ENCODE measurements at regions not wholly inside any gene's neighbourhood (a gene's known extent, or its start where the extent isn't known, plus 50 kb on each side); places are given as distances from the start of the nearest gene placed in this dataset.

DNA sequence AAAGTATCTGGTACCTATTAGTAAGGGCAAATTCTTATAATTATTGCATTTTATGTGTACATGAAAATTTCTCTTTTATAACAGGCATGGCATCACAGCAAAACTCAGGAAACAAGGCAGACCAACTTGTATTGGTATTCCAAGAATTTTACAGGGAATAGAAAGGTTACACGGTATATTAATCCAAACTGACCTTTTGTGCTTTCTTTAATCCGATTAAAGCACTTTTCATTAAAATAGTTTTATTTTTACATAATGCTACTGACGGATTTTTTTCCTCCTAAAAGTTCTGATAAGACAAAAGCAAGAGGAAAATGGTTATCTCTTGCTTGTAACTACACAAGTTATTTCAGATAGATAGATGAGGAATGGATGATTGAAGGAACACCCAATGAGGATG, 137.0 kb upstream of the SLCO3A1 start:
- H3K79me2 ChIP-seq (ENCODE audit: insufficient read depth) = no peaks in the 10 kb centered on the region
- H3K4me2 ChIP-seq (ENCODE audit: unreplicated experiment) = no peak overlapping the region
- 9 to 13% methylated on average over 3 of the region's 3 CpGs for WGBS, 2 experiments (ENCODE audit: low coverage in 1 of 2, low lambda C conversion rate in 2 of 2, missing lambda C conversion rate in 2 of 2)
- H3K36me3 ChIP-seq (ENCODE audit: low read depth) = no peaks in the 10 kb centered on the region
- H3F3A ChIP-seq (ENCODE audit: insufficient read depth) = no peaks in the 10 kb centered on the region
- H3K4me1 ChIP-seq (ENCODE audit: insufficient read depth) = no peaks in the 10 kb centered on the region
- no peak overlapping the region for H3K27ac ChIP-seq
- H3K9me2 ChIP-seq (ENCODE audit: insufficient read depth) = no peaks in the 10 kb centered on the region
- no peak for TF ChIP-seq EZH2 (IDR thresholded peaks at IDR 0.05; ENCODE audit: insufficient read depth, poor library complexity, severe bottlenecking)
- no peak for TF ChIP-seq EZH2phosphoT487 (IDR thresholded peaks at IDR 0.05; ENCODE audit: insufficient read depth, low read depth)
- DNase-seq = no peak
- no peaks in the 10 kb centered on the region for H3K27me3 ChIP-seq (replicated peaks; ENCODE audit: insufficient read depth)
- no peak overlapping the region for H3K4me3 ChIP-seq
- no peak overlapping the region for H3K9ac ChIP-seq
- no peak overlapping the region for H2AFZ ChIP-seq
- in situ Hi-C loops (cut with MboI) = loop anchor here (25.0 kb wide), 1 partner anchor 371 kb away; no protein-coding TSS in a partner anchor
- no peaks in the 10 kb centered on the region for H3K9me3 ChIP-seq (ENCODE audit: low read depth)
- no peaks in the 10 kb centered on the region for H4K20me1 ChIP-seq (ENCODE audit: insufficient read depth)

- Histone ChIP-seq H3K36me3 (ENCODE audit: low read depth) (no peaks in the 10 kb centered on the region), H3F3A (ENCODE audit: insufficient read depth) (no peaks in the 10 kb centered on the region), H3K4me3 (no peak overlapping the region), H3K79me2 (ENCODE audit: insufficient read depth) (no peaks in the 10 kb centered on the region), H3K27me3 (replicated peaks; ENCODE audit: insufficient read depth) (no peaks in the 10 kb centered on the region), H3K9me2 (ENCODE audit: insufficient read depth) (no peaks in the 10 kb centered on the region), H3K9ac (no peak overlapping the region), H2AFZ (no peak overlapping the region), H3K4me2 (ENCODE audit: unreplicated experiment) (no peak overlapping the region), H3K4me1 (ENCODE audit: insufficient read depth) (no peaks in the 10 kb centered on the region), H3K9me3 (ENCODE audit: low read depth) (no peaks in the 10 kb centered on the region), H4K20me1 (ENCODE audit: insufficient read depth) (no peaks in the 10 kb centered on the region), H3K27ac (no peak overlapping the region)
- DNase-seq = no peak
- in situ Hi-C loops (cut with MboI) = loop anchor here (25.0 kb wide), 1 partner anchor 369 kb away; no protein-coding TSS in a partner anchor
- TF ChIP-seq EZH2phosphoT487 (IDR thresholded peaks at IDR 0.05; ENCODE audit: insufficient read depth, low read depth) = no peak
- TF ChIP-seq EZH2 (IDR thresholded peaks at IDR 0.05; ENCODE audit: insufficient read depth, poor library complexity, severe bottlenecking) = no peak
- WGBS, 2 experiments (ENCODE audit: low coverage in 1 of 2, low lambda C conversion rate in 2 of 2, missing lambda C conversion rate in 2 of 2) = 58 to 61% methylated on average over 3 of the region's 3 CpGs
These were observed 135.7 kb upstream of the SLCO3A1 start for GRCh38 chr15:91717811-91718210.

GRCh38 chr15:91723959-91724358, 129.5 kb upstream of the SLCO3A1 start:
- H3K4me2 ChIP-seq (ENCODE audit: unreplicated experiment) = no peak overlapping the region
- no peak for TF ChIP-seq EZH2phosphoT487 (IDR thresholded peaks at IDR 0.05; ENCODE audit: insufficient read depth, low read depth)
- TF ChIP-seq EZH2 (IDR thresholded peaks at IDR 0.05; ENCODE audit: insufficient read depth, poor library complexity, severe bottlenecking) = no peak
- H3K27ac ChIP-seq = no peak overlapping the region
- H3K4me3 ChIP-seq = no peak overlapping the region
- no peaks in the 10 kb centered on the region for H3K36me3 ChIP-seq (ENCODE audit: low read depth)
- H3K9me2 ChIP-seq (ENCODE audit: insufficient read depth) = no peaks in the 10 kb centered on the region
- in situ Hi-C loops (cut with MboI) = loop anchor here (25.0 kb wide), 1 partner anchor 363 kb away; no protein-coding TSS in a partner anchor
- no peaks in the 10 kb centered on the region for H3K4me1 ChIP-seq (ENCODE audit: insufficient read depth)
- H3K9ac ChIP-seq = no peak overlapping the region
- DNase-seq = no peak
- H4K20me1 ChIP-seq (ENCODE audit: insufficient read depth) = no peaks in the 10 kb centered on the region
- no peaks in the 10 kb centered on the region for H3K9me3 ChIP-seq (ENCODE audit: low read depth)
- H2AFZ ChIP-seq = no peak overlapping the region
- H3F3A ChIP-seq (ENCODE audit: insufficient read depth) = no peaks in the 10 kb centered on the region
- no peaks in the 10 kb centered on the region for H3K79me2 ChIP-seq (ENCODE audit: insufficient read depth)
- 33 to 41% methylated on average over 6 of the region's 6 CpGs for WGBS, 2 experiments (ENCODE audit: low coverage in 1 of 2, low lambda C conversion rate in 2 of 2, missing lambda C conversion rate in 2 of 2)
- no peaks in the 10 kb centered on the region for H3K27me3 ChIP-seq (replicated peaks; ENCODE audit: insufficient read depth)

- Histone ChIP-seq H3F3A (ENCODE audit: insufficient read depth) (no peaks in the 10 kb centered on the region), H3K27ac (no peak overlapping the region), H3K4me3 (no peak overlapping the region), H3K79me2 (ENCODE audit: insufficient read depth) (no peaks in the 10 kb centered on the region), H4K20me1 (ENCODE audit: insufficient read depth) (no peaks in the 10 kb centered on the region), H3K9ac (no peak overlapping the region), H3K4me2 (ENCODE audit: unreplicated experiment) (no peak overlapping the region), H2AFZ (no peak overlapping the region), H3K27me3 (replicated peaks; ENCODE audit: insufficient read depth) (no peaks in the 10 kb centered on the region), H3K9me3 (ENCODE audit: low read depth) (no peaks in the 10 kb centered on the region), H3K9me2 (ENCODE audit: insufficient read depth) (no peaks in the 10 kb centered on the region), H3K4me1 (ENCODE audit: insufficient read depth) (no peaks in the 10 kb centered on the region), H3K36me3 (ENCODE audit: low read depth) (no peaks in the 10 kb centered on the region)
- no peak for DNase-seq
- WGBS, 2 experiments (ENCODE audit: low coverage in 1 of 2, low lambda C conversion rate in 2 of 2, missing lambda C conversion rate in 2 of 2) = 65 to 68% methylated on average over 6 of the region's 6 CpGs
- in situ Hi-C loops (cut with MboI) = no loop called here
- TF ChIP-seq EZH2phosphoT487 (IDR thresholded peaks at IDR 0.05; ENCODE audit: insufficient read depth, low read depth) (no peak), EZH2 (IDR thresholded peaks at IDR 0.05; ENCODE audit: insufficient read depth, poor library complexity, severe bottlenecking) (no peak)
These were observed 119.8 kb upstream of the SLCO3A1 start for GRCh38 chr15:91733661-91734060.
